Prostate gland (tissue), 2 donors: ENCODE measurements at regions not wholly inside any gene's neighbourhood (a gene's known extent, or its start where the extent isn't known, plus 50 kb on each side); places are given as distances from the start of the nearest gene placed in this dataset.

Experiments used
- POLR2A ChIP-seq: fragments of 450-650 bp; IDR thresholded peaks from one replicate; pipeline ENCODE4 v1.6.1; 2016; ENCODE audit warnings: antibody characterized with exemption, mild to moderate bottlenecking
- POLR2AphosphoS5 ChIP-seq: sonication (generic); formaldehyde crosslinking; IDR thresholded peaks from one replicate; pipeline ENCODE4 v1.6.1; 2017; ENCODE audit warnings: antibody characterized with exemption
- TF ChIP-seq, protein P1 (sequence below), 4 experiments: fragments of 200-600 bp in 2 of 4; fragments of 450-650 bp in 2 of 4; sonication (generic) in 2 of 4; IDR thresholded peaks; 1 replicate in 3 of 4; 2 replicates in 1 of 4; pipeline ENCODE4 v1.5.1; 2016 to 2019; ENCODE audit warnings: antibody characterized with exemption in 4 of 4, mild to moderate bottlenecking in 2 of 4, moderate library complexity in 2 of 4

DNA sequence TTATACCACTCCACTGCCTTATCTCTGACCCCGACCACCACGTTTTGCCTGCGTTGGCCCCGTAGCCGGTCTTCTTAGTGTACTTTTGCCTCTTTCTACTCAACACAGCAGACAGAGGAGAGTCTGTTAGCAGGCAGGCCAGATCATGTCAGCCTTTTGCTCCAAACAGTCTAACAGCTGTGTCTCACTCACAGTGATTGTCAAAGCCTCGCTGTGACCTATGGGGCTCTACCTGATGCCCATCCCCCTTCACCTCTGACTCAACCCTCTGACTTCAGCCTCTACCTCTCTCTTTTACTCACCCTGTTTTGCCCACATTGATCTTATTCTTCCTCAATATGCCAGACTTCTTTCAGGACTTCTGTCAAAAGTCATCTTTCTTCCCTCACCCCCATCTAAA, 127.1 kb downstream of the TRIML1 start:
- TF ChIP-seq, protein P1, sequence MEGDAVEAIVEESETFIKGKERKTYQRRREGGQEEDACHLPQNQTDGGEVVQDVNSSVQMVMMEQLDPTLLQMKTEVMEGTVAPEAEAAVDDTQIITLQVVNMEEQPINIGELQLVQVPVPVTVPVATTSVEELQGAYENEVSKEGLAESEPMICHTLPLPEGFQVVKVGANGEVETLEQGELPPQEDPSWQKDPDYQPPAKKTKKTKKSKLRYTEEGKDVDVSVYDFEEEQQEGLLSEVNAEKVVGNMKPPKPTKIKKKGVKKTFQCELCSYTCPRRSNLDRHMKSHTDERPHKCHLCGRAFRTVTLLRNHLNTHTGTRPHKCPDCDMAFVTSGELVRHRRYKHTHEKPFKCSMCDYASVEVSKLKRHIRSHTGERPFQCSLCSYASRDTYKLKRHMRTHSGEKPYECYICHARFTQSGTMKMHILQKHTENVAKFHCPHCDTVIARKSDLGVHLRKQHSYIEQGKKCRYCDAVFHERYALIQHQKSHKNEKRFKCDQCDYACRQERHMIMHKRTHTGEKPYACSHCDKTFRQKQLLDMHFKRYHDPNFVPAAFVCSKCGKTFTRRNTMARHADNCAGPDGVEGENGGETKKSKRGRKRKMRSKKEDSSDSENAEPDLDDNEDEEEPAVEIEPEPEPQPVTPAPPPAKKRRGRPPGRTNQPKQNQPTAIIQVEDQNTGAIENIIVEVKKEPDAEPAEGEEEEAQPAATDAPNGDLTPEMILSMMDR (IDR thresholded peaks at IDR 0.05), result no peak
- TF ChIP-seq POLR2AphosphoS5 (no peak), POLR2A (no peak)
